ENCODE measurements at regions not wholly inside any gene's neighbourhood (a gene's known extent, or its start where the extent isn't known, plus 50 kb on each side); places are given as distances from the start of the nearest gene placed in this dataset.
"Not testable (repeated sequence)": the region's sequence is repeated elsewhere in the genome, so short reads cannot be mapped to it uniquely, and the experiment has no call there.

DNA sequence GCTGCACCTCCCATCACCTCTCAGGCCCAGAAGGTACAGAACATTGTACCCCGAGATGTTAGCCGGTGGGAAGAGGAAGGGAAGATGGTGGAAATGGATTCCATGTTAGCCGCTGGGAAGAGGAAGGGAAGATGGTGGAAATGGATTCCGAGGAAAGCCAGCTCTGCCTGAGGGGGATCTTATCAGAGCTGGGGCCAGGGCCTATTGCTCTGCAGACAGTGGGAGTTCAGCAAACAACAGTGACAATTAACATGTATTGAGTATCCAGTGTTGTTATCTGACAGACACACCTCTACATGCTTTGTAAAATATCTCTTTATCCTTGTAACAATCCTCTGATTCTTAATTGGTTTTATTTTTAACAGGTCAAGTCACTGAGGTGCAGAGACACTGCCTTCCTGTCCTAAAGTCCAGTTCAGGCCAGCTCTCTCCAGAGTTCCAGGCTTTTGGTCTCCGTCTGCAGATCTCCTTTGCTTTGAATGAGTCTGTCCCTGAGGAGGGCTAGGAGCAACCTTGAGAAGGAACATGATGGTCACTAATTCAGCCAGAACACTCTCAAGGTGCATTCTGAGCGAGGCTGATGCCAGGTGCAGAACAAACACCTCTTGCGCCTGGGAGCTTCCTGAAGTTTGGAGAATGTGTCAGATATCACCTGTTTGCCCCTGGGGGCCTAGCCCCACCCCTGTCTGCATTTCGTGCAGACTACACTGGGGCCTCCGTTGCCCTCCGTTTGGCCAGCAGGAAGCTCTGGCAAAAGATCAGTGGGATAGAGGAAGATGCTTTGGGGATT, 82.4 kb upstream of the PODXL start:
- no peaks in the 10 kb centered on the region for H3F3A ChIP-seq (ENCODE audit: low read depth)
- H2AFZ ChIP-seq (ENCODE audit: low read length) = no peak overlapping the region
- H3K36me3 ChIP-seq (ENCODE audit: insufficient read depth, low read length) = no peaks in the 10 kb centered on the region
- no peaks in the 10 kb centered on the region for H3K9me2 ChIP-seq (replicated peaks; ENCODE audit: low read depth, low read length)
- H3K4me1 ChIP-seq (ENCODE audit: insufficient read depth, low read length, poor library complexity, severe bottlenecking) = no peaks in the 10 kb centered on the region
- H3K9me3 ChIP-seq (ENCODE audit: insufficient read depth, low read depth, low read length) = no peaks in the 10 kb centered on the region
- H3K79me2 ChIP-seq (ENCODE audit: insufficient read depth, low read length) = no peaks in the 10 kb centered on the region
- no peak overlapping the region for H3K4me2 ChIP-seq (ENCODE audit: low read depth, low read length, poor library complexity, severe bottlenecking)
- TF ChIP-seq, protein P1, sequence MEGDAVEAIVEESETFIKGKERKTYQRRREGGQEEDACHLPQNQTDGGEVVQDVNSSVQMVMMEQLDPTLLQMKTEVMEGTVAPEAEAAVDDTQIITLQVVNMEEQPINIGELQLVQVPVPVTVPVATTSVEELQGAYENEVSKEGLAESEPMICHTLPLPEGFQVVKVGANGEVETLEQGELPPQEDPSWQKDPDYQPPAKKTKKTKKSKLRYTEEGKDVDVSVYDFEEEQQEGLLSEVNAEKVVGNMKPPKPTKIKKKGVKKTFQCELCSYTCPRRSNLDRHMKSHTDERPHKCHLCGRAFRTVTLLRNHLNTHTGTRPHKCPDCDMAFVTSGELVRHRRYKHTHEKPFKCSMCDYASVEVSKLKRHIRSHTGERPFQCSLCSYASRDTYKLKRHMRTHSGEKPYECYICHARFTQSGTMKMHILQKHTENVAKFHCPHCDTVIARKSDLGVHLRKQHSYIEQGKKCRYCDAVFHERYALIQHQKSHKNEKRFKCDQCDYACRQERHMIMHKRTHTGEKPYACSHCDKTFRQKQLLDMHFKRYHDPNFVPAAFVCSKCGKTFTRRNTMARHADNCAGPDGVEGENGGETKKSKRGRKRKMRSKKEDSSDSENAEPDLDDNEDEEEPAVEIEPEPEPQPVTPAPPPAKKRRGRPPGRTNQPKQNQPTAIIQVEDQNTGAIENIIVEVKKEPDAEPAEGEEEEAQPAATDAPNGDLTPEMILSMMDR (conservative IDR thresholded peaks at IDR 0.05; ENCODE audit: low read length) = no peak
- TF ChIP-seq EZH2phosphoT487 (IDR thresholded peaks at IDR 0.05; ENCODE audit: borderline replicate concordance) = no peak
- H3K4me3 ChIP-seq (ENCODE audit: low read length, poor library complexity, severe bottlenecking) = no peak overlapping the region
- no peaks in the 10 kb centered on the region for H4K20me1 ChIP-seq (ENCODE audit: insufficient read depth, low read length, poor library complexity, severe bottlenecking)
- H3K27me3 ChIP-seq (ENCODE audit: insufficient read depth, low read length, poor library complexity, severe bottlenecking) = no peaks in the 10 kb centered on the region
- H3K9ac ChIP-seq (ENCODE audit: low read depth, low read length, poor library complexity, severe bottlenecking) = no peak overlapping the region

DNA sequence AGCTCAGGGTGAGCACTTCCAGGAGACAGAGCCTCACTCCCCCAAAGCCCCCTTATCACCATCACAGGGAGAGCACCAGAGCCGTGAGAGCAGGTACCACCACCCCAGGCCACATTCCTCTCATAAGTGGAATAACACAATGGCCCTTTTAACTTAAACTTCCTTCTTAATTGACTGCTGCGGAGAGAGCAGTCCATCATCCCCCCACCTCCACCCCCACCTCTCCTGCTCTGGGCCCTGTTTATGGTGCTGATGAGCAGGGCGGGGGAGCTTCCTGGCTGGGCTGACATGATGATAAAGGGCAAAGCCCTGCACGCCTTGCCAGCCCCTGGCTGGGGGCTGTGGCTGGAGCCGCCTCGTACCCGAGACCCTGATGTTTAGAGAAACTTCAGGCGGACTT, 81.4 kb upstream of the PODXL start:
- no peaks in the 10 kb centered on the region for H3K9me3 ChIP-seq (ENCODE audit: insufficient read depth, low read depth, low read length)
- no peak overlapping the region for H3K4me3 ChIP-seq (ENCODE audit: low read length, poor library complexity, severe bottlenecking)
- no peaks in the 10 kb centered on the region for H4K20me1 ChIP-seq (ENCODE audit: insufficient read depth, low read length, poor library complexity, severe bottlenecking)
- H3K4me2 ChIP-seq (ENCODE audit: low read depth, low read length, poor library complexity, severe bottlenecking) = no peak overlapping the region
- H3K79me2 ChIP-seq (ENCODE audit: insufficient read depth, low read length) = no peaks in the 10 kb centered on the region
- no peaks in the 10 kb centered on the region for H3K27me3 ChIP-seq (ENCODE audit: insufficient read depth, low read length, poor library complexity, severe bottlenecking)
- no peaks in the 10 kb centered on the region for H3K4me1 ChIP-seq (ENCODE audit: insufficient read depth, low read length, poor library complexity, severe bottlenecking)
- no peaks in the 10 kb centered on the region for H3K9me2 ChIP-seq (replicated peaks; ENCODE audit: low read depth, low read length)
- H3K9ac ChIP-seq (ENCODE audit: low read depth, low read length, poor library complexity, severe bottlenecking) = no peak overlapping the region
- no peaks in the 10 kb centered on the region for H3K36me3 ChIP-seq (ENCODE audit: insufficient read depth, low read length)
- no peak overlapping the region for H2AFZ ChIP-seq (ENCODE audit: low read length)
- TF ChIP-seq, protein P1 (conservative IDR thresholded peaks at IDR 0.05; ENCODE audit: low read length) = no peak
- TF ChIP-seq EZH2phosphoT487 (IDR thresholded peaks at IDR 0.05; ENCODE audit: borderline replicate concordance) = no peak
- no peaks in the 10 kb centered on the region for H3F3A ChIP-seq (ENCODE audit: low read depth)

DNA sequence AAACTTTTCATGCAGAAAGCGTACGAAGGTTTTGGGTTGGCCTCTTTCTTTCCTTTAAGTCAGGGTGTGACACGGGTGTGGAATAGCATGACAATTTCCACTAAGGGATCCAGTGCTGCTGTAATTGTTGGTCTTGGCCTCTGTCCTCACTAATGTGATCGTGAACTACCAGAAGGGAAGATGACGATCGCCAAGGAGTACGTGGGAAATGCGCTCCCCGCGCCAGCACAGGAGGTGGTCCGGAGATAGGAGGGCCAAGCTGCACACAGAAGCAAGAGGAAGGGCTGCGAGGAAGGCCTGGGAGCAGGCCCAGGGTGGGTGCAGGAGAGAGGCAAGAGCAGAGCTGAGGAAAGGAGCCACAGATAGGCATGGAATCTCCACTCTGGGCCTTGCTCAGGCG, 79.7 kb upstream of the PODXL start:
- Histone ChIP-seq H3K4me1 (ENCODE audit: insufficient read depth, low read length, poor library complexity, severe bottlenecking) (no peaks in the 10 kb centered on the region), H3K9me2 (replicated peaks; ENCODE audit: low read depth, low read length) (no peaks in the 10 kb centered on the region), H3K79me2 (ENCODE audit: insufficient read depth, low read length) (no peaks in the 10 kb centered on the region), H3F3A (ENCODE audit: low read depth) (no peaks in the 10 kb centered on the region), H3K4me3 (ENCODE audit: low read length, poor library complexity, severe bottlenecking) (no peak overlapping the region), H3K27me3 (ENCODE audit: insufficient read depth, low read length, poor library complexity, severe bottlenecking) (no peaks in the 10 kb centered on the region), H3K36me3 (ENCODE audit: insufficient read depth, low read length) (no peaks in the 10 kb centered on the region), H2AFZ (ENCODE audit: low read length) (no peak overlapping the region), H3K9me3 (ENCODE audit: insufficient read depth, low read depth, low read length) (no peaks in the 10 kb centered on the region), H3K4me2 (ENCODE audit: low read depth, low read length, poor library complexity, severe bottlenecking) (no peak overlapping the region), H4K20me1 (ENCODE audit: insufficient read depth, low read length, poor library complexity, severe bottlenecking) (no peaks in the 10 kb centered on the region), H3K9ac (ENCODE audit: low read depth, low read length, poor library complexity, severe bottlenecking) (no peak overlapping the region)
- TF ChIP-seq EZH2phosphoT487 (IDR thresholded peaks at IDR 0.05; ENCODE audit: borderline replicate concordance) = no peak
- TF ChIP-seq, protein P1 (conservative IDR thresholded peaks at IDR 0.05; ENCODE audit: low read length) = no peak

DNA sequence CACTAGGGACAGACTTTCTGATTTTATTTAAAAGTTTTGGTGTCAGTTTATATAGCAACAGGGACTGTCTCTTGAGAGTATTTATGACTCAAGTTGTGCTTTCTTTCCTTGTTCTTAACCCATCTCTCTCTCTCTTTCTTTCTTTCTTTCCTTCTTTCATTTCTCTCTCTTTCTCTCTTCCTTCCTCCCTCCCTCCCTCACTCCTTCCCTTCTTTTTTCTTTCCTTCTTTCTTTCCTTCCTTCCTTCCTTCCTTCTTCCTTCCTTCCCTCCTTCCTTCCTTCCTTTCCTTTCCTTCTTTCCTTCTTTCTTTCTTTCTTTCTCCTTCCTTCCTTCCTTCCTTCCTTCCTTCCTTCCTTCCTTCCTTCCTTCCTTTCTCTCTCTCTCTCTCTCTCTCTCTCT, 77.8 kb upstream of the PODXL start:
- H3F3A ChIP-seq (ENCODE audit: low read depth); H3K9me2 ChIP-seq (replicated peaks; ENCODE audit: low read depth, low read length); H3K36me3 ChIP-seq (ENCODE audit: insufficient read depth, low read length); H2AFZ ChIP-seq (ENCODE audit: low read length); H3K79me2 ChIP-seq (ENCODE audit: insufficient read depth, low read length); H3K9me3 ChIP-seq (ENCODE audit: insufficient read depth, low read depth, low read length); H3K4me1 ChIP-seq (ENCODE audit: insufficient read depth, low read length, poor library complexity, severe bottlenecking); H3K27me3 ChIP-seq (ENCODE audit: insufficient read depth, low read length, poor library complexity, severe bottlenecking); H3K4me3 ChIP-seq (ENCODE audit: low read length, poor library complexity, severe bottlenecking); H3K4me2 ChIP-seq (ENCODE audit: low read depth, low read length, poor library complexity, severe bottlenecking); H4K20me1 ChIP-seq (ENCODE audit: insufficient read depth, low read length, poor library complexity, severe bottlenecking); H3K9ac ChIP-seq (ENCODE audit: low read depth, low read length, poor library complexity, severe bottlenecking): not testable (repeated sequence)
